ENCODE measurements at regions not wholly inside any gene's neighbourhood (a gene's known extent, or its start where the extent isn't known, plus 50 kb on each side); places are given as distances from the start of the nearest gene placed in this dataset.

DNA sequence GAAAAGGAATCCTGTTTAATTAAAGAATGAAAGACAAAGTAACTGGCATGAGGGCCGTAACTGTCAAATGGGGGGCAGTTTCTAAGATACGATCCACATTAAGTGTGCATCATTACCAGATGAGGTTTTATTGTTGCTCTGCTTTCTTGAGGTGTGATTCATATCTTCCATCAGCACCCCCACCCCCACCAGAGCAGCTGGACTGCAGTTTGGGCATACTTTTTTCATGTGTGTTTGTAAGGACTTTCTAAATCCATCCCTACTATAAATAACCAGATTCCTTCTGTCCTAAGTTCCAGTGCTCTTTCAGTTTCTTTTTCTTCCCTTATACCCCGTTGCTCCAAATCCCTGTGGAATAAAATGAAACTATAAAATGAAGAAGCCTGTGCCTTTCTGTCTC, 142.1 kb downstream of the CDCA7 start:
- TF ChIP-seq POLR2A (IDR thresholded peaks at IDR 0.05; ENCODE audit: low read depth, low read length) (no peak), TAF1 (IDR thresholded peaks at IDR 0.05; ENCODE audit: low read depth, low read length) (no peak), POU2F2 (IDR thresholded peaks at IDR 0.05; ENCODE audit: low read depth, low read length) (no peak), SPI1 (IDR thresholded peaks at IDR 0.05; ENCODE audit: low read depth, low read length) (no peak), POLR2AphosphoS5 (IDR thresholded peaks at IDR 0.05; ENCODE audit: low read depth, low read length) (no peak), PAX5 (IDR thresholded peaks at IDR 0.05; ENCODE audit: insufficient read depth, low read length, severe bottlenecking) (no peak)
- FAIRE-seq (no peak), DNase-seq (ENCODE audit: insufficient read length, low spot score) (no peak)

DNA sequence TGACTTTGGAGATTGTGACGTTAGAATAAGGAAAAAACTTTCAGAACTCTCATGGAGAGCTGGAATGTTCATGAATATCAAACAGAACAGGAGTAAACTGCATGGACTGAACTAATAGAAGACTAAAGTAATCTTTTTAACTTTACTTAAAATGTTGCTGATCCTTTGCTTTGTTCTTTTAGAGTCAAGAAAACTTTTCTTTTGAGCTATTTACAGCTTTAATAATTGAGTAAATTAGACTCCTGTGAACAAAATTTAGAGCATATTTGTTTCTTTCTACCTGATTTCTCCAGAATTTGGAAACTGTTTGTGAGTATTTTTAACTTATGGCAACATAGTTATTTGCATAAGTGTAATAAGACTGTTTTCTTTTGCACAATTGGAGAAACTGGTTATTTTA, 146.3 kb downstream of the CDCA7 start:
- no peak for DNase-seq (ENCODE audit: insufficient read length, low spot score)
- no peak for FAIRE-seq
- TF ChIP-seq POU2F2 (IDR thresholded peaks at IDR 0.05; ENCODE audit: low read depth, low read length) (no peak), POLR2A (IDR thresholded peaks at IDR 0.05; ENCODE audit: low read depth, low read length) (no peak), SPI1 (IDR thresholded peaks at IDR 0.05; ENCODE audit: low read depth, low read length) (no peak), POLR2AphosphoS5 (IDR thresholded peaks at IDR 0.05; ENCODE audit: low read depth, low read length) (no peak), PAX5 (IDR thresholded peaks at IDR 0.05; ENCODE audit: insufficient read depth, low read length, severe bottlenecking) (no peak), TAF1 (IDR thresholded peaks at IDR 0.05; ENCODE audit: low read depth, low read length) (no peak)

DNA sequence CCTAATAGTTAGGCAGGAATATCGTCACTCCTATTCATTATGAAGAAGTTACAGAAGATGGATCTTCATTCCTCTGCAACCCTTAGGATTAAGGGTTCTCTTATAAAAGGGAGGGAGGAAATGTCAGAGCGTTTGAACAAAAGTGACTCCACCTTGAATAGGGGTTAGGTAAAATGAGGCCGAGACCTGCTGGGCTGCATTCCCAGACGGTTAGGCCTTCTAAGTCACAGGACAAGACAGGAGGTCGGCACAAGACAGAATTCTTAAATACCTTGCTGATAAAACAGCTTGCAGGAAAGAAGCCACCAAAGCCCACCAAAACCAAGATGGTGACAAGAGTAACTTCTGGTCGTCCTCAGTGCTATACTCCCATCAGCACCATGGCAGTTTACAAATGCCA, 147.6 kb downstream of the CDCA7 start:
- FAIRE-seq (no peak), DNase-seq (ENCODE audit: insufficient read length, low spot score) (no peak)
- TF ChIP-seq PAX5 (IDR thresholded peaks at IDR 0.05; ENCODE audit: insufficient read depth, low read length, severe bottlenecking) (no peak), POLR2A (IDR thresholded peaks at IDR 0.05; ENCODE audit: low read depth, low read length) (no peak)

DNA sequence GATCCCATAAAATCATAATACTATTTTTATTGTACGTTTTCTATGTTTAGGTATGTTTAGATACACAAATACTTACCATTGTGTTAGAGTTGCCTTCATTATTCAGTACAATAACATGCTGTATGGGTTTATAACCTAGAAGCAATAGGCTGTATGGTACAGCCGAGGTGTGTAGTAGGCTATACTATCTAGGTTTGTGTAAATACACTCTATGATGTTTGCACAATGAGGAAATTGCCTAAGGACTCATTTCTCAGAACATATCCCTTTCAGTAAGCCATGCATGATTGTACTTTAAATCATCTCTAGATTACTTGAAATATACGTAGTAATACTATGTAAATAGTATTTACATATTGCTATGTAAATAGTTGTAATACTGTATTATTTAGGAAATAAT, 156.7 kb downstream of the CDCA7 start:
- no peak for DNase-seq (ENCODE audit: insufficient read length, low spot score)

GRCh38 chr2:173511942-173512341, 157.3 kb downstream of the CDCA7 start:
- no peak for TF ChIP-seq SPI1 (IDR thresholded peaks at IDR 0.05; ENCODE audit: low read depth, low read length)
- no peak for TF ChIP-seq TAF1 (IDR thresholded peaks at IDR 0.05; ENCODE audit: low read depth, low read length)
- TF ChIP-seq POLR2AphosphoS5 (IDR thresholded peaks at IDR 0.05; ENCODE audit: low read depth, low read length), result no peak
- no peak for TF ChIP-seq POU2F2 (IDR thresholded peaks at IDR 0.05; ENCODE audit: low read depth, low read length)
- no peak for TF ChIP-seq POLR2A (IDR thresholded peaks at IDR 0.05; ENCODE audit: low read depth, low read length)
- no peak for TF ChIP-seq PAX5 (IDR thresholded peaks at IDR 0.05; ENCODE audit: insufficient read depth, low read length, severe bottlenecking)
- no peak for DNase-seq (ENCODE audit: insufficient read length, low spot score)
- FAIRE-seq, result no peak

More for the DNA sequence above, 156.7 kb downstream of the CDCA7 start:
- no peak for FAIRE-seq
- no peak for TF ChIP-seq POLR2AphosphoS5 (IDR thresholded peaks at IDR 0.05; ENCODE audit: low read depth, low read length)
- TF ChIP-seq TAF1 (IDR thresholded peaks at IDR 0.05; ENCODE audit: low read depth, low read length), result no peak
- no peak for TF ChIP-seq POLR2A (IDR thresholded peaks at IDR 0.05; ENCODE audit: low read depth, low read length)
- TF ChIP-seq PAX5 (IDR thresholded peaks at IDR 0.05; ENCODE audit: insufficient read depth, low read length, severe bottlenecking), result no peak
- TF ChIP-seq POU2F2 (IDR thresholded peaks at IDR 0.05; ENCODE audit: low read depth, low read length), result no peak
- no peak for TF ChIP-seq SPI1 (IDR thresholded peaks at IDR 0.05; ENCODE audit: low read depth, low read length)

DNA sequence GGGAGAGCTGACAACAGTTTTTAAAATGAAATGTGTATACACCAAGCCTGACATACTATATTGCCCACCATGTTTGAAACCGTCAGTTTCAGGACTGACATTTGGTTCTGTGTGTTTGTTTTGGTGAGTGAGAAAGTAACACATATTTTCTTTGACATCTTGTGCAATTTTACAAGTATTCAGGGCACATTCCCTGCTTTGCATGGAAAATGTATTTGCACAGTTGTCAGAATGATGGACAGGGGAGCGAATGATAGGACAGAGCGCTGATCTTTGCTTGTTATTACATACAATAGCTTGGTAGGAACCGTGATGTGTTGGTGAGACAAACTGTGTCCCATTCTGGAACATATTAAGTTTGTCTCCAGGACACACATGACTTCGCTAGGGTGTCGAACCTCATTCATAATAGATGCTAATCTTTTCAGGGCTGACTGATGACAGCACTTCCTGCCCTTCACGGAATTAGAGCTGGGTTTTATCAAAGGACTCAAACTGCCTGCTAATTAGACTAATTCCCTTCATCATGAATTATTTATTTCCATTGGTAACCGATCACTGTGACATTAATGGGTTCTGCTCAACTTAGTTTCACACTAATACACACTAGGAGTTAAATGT, 158.5 kb downstream of the CDCA7 start:
- DNase-seq (ENCODE audit: insufficient read length, low spot score), result no peak
- TF ChIP-seq POU2F2 (IDR thresholded peaks at IDR 0.05; ENCODE audit: low read depth, low read length) (no peak), SPI1 (IDR thresholded peaks at IDR 0.05; ENCODE audit: low read depth, low read length) (no peak), POLR2AphosphoS5 (IDR thresholded peaks at IDR 0.05; ENCODE audit: low read depth, low read length) (no peak), TAF1 (IDR thresholded peaks at IDR 0.05; ENCODE audit: low read depth, low read length) (no peak), PAX5 (IDR thresholded peaks at IDR 0.05; ENCODE audit: insufficient read depth, low read length, severe bottlenecking) (no peak), POLR2A (IDR thresholded peaks at IDR 0.05; ENCODE audit: low read depth, low read length) (no peak)
- no peak for FAIRE-seq

DNA sequence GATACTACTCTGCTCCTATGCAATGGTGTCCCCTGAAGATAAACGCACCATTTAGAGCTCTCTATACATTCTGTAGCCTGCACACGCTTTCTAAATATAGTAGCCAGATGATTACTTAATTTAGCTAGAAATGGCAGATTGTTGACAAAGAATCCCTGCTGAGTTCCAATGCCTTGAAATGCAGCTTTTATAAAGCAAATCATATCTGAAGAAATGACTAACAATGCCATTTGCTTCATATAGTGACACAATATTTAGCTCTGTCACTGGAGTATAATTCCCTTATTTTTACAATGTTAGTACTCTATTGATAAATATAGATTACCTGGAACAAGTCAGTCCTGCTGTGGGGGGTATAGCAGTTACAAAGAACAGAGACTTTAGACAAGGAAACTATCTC, 166.2 kb downstream of the CDCA7 start:
- DNase-seq (ENCODE audit: insufficient read length, low spot score), result no peak
- no peak for TF ChIP-seq POU2F2 (IDR thresholded peaks at IDR 0.05; ENCODE audit: low read depth, low read length)
- TF ChIP-seq PAX5 (IDR thresholded peaks at IDR 0.05; ENCODE audit: insufficient read depth, low read length, severe bottlenecking), result no peak
- TF ChIP-seq POLR2AphosphoS5 (IDR thresholded peaks at IDR 0.05; ENCODE audit: low read depth, low read length), result no peak
- no peak for TF ChIP-seq POLR2A (IDR thresholded peaks at IDR 0.05; ENCODE audit: low read depth, low read length)
- no peak for TF ChIP-seq TAF1 (IDR thresholded peaks at IDR 0.05; ENCODE audit: low read depth, low read length)
- no peak for TF ChIP-seq SPI1 (IDR thresholded peaks at IDR 0.05; ENCODE audit: low read depth, low read length)
- FAIRE-seq, result no peak

DNA sequence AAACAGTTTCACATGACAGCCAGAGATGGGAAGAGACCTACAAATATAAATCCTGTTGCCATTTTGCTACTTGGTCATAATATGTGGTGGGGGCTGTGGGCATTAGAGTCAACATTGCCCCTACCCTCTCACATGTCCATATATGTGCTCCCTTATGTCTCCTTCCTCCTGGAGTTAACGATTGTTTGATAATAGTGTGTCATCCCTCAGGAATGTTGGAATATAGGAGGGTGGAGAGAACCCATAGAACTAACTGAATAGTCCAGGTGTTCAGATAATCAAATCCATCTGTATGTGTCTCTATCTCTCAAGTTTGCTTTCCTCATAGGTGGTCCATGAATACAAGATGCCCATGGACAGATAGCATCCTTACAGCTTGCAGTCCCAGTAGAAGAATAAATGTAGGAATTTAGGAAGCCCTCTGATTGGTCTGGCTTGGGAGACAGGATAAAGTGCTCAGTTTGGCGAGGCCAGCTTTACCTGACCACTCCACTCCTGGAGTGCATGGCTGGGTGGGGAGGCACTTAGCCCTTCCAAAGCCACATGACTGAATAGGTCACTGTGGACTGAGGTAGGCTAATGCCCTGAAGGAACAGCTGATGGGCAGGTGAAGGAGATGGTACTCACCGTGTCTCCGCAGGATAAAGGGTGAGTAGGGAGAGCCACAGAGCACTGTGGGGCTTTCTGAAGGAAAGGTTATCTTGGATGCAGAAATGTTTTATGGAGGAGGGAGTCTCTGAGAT, 166.9 kb downstream of the CDCA7 start:
- TF ChIP-seq PAX5 (IDR thresholded peaks at IDR 0.05; ENCODE audit: insufficient read depth, low read length, severe bottlenecking), result no peak
- TF ChIP-seq POU2F2 (IDR thresholded peaks at IDR 0.05; ENCODE audit: low read depth, low read length), result no peak
- no peak for TF ChIP-seq SPI1 (IDR thresholded peaks at IDR 0.05; ENCODE audit: low read depth, low read length)
- DNase-seq (ENCODE audit: insufficient read length, low spot score) (no peak), FAIRE-seq (no peak)

GRCh38 chr2:173523497-173523896, 168.8 kb downstream of the CDCA7 start:
- TF ChIP-seq POLR2AphosphoS5 (IDR thresholded peaks at IDR 0.05; ENCODE audit: low read depth, low read length) (no peak), SPI1 (IDR thresholded peaks at IDR 0.05; ENCODE audit: low read depth, low read length) (no peak), PAX5 (IDR thresholded peaks at IDR 0.05; ENCODE audit: insufficient read depth, low read length, severe bottlenecking) (no peak), POLR2A (IDR thresholded peaks at IDR 0.05; ENCODE audit: low read depth, low read length) (no peak), TAF1 (IDR thresholded peaks at IDR 0.05; ENCODE audit: low read depth, low read length) (no peak), POU2F2 (IDR thresholded peaks at IDR 0.05; ENCODE audit: low read depth, low read length) (no peak)
- DNase-seq (ENCODE audit: insufficient read length, low spot score), result no peak
- no peak for FAIRE-seq

Measured in GM12891 (cell line).